B cell (primary cell): ENCODE measurements at regions not wholly inside any gene's neighbourhood (a gene's known extent, or its start where the extent isn't known, plus 50 kb on each side); places are given as distances from the start of the nearest gene placed in this dataset.

Experiments used
- EZH2 ChIP-seq: IDR thresholded peaks from 2 replicates; pipeline ENCODE4 v1.6.1; 2012; ENCODE audit warnings: borderline replicate concordance, low read depth, mild to moderate bottlenecking, moderate library complexity, low read length; ENCODE audit not compliant: insufficient read depth, poor library complexity, severe bottlenecking
- TF ChIP-seq, protein P1 (sequence below): fragments of 200-600 bp; IDR thresholded peaks from one replicate; pipeline ENCODE4 v1.8.0; 2022; ENCODE audit warnings: antibody characterized with exemption, mild to moderate bottlenecking

DNA sequence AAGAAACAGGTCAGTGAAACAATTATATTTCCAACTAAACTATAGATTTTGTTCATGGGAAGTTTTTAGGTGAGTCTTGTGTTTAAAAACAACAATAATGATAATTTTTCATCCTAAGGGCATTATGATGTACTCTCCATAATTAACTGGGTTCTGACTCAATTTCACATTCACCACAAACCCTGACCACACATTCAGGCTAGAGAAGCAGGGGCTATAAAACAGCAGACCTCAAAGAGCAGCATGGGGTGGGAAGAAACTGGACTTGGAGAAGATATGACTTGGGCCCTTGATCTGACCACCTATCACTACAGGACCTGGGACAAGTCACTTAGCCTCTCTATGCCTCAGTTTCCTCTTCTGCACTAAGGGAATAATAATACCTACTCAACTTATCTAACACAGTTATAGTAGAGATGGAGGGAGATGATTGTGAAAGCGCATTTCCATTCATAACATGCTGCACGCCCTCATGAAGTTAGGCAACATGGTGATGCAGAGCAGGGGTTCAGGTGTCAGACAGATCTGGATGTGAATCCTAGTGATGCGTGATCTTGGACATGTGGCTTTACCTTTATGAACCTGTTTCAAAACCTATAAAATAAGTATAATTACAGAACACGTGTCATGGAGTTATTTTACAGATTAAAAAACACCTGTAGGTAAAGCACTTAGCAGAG, 63.0 kb upstream of the ACP3 start:
- TF ChIP-seq, protein P1, sequence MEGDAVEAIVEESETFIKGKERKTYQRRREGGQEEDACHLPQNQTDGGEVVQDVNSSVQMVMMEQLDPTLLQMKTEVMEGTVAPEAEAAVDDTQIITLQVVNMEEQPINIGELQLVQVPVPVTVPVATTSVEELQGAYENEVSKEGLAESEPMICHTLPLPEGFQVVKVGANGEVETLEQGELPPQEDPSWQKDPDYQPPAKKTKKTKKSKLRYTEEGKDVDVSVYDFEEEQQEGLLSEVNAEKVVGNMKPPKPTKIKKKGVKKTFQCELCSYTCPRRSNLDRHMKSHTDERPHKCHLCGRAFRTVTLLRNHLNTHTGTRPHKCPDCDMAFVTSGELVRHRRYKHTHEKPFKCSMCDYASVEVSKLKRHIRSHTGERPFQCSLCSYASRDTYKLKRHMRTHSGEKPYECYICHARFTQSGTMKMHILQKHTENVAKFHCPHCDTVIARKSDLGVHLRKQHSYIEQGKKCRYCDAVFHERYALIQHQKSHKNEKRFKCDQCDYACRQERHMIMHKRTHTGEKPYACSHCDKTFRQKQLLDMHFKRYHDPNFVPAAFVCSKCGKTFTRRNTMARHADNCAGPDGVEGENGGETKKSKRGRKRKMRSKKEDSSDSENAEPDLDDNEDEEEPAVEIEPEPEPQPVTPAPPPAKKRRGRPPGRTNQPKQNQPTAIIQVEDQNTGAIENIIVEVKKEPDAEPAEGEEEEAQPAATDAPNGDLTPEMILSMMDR = no peak
- no peak for TF ChIP-seq EZH2
